IMR-90 (cell line): ENCODE measurements at regions not wholly inside any gene's neighbourhood (a gene's known extent, or its start where the extent isn't known, plus 50 kb on each side); places are given as distances from the start of the nearest gene placed in this dataset.

Experiments used
- ATAC-seq: fragments of 200-7000 bp; cut with Tn5 transposase; 2 replicates; pipeline ENCODE4 v1.9.1; 2020; ENCODE audit warnings: low read depth, mild to moderate bottlenecking, moderate library complexity
- BruUV-seq: library from RNA; stranded (reverse); fragments of 400-500 nt; replicated peaks from 2 replicates; lab custom pipeline; 2021; lab: Mats Ljungman, UMichigan
- CTCF ChIA-PET: fragments of 300-600 bp; formaldehyde crosslinking; extraction: SDS; loops from one replicate; lab custom pipeline; 2021; ENCODE audit warnings: antibody characterized with exemption; lab: Yijun Ruan, JAX
- POLR2A ChIA-PET: fragments of 300-600 bp; sonication (Branson Sonifier 250); formaldehyde crosslinking; loops from one replicate; lab custom pipeline; 2022; ENCODE audit warnings: antibody characterized with exemption; ENCODE audit not compliant: unreplicated experiment; lab: Charles Lee
- DNase-seq: peaks from one replicate; pipeline ENCODE4 v3.0.0; 2013
- H2AFZ ChIP-seq: replicated peaks from 2 replicates; pipeline ENCODE3; 2013; ENCODE audit warnings: low read length, mild to moderate bottlenecking; ENCODE audit not compliant: poor library complexity
- H2AK5ac ChIP-seq: 2 replicates; pipeline ENCODE4 v1.6.1; 2013; ENCODE audit warnings: low read depth, low read length, inconsistent platforms
- H2AK9ac ChIP-seq: replicated peaks from 2 replicates; pipeline ENCODE3; 2013; ENCODE audit warnings: mild to moderate bottlenecking, low read depth, low read length, moderate library complexity; ENCODE audit not compliant: poor library complexity
- H2BK120ac ChIP-seq: 2 replicates; pipeline ENCODE4 v1.6.1; 2013; ENCODE audit warnings: low read depth, low read length, inconsistent platforms
- H2BK15ac ChIP-seq: 3 replicates; pipeline ENCODE4 v1.6.1; 2013; ENCODE audit warnings: low read depth, low read length, inconsistent platforms
- H2BK20ac ChIP-seq: 2 replicates; pipeline ENCODE4 v1.6.1; 2013; ENCODE audit warnings: low read depth, mild to moderate bottlenecking, inconsistent platforms, low read length, moderate library complexity
- H2BK5ac ChIP-seq: 2 replicates; pipeline ENCODE4 v1.6.1; 2013; ENCODE audit warnings: mild to moderate bottlenecking, low read depth, low read length, inconsistent platforms; ENCODE audit not compliant: poor library complexity, severe bottlenecking
- H3K14ac ChIP-seq: replicated peaks from 2 replicates; pipeline ENCODE4 v1.6.1; 2013; ENCODE audit warnings: low read depth, low read length, inconsistent platforms
- H3K18ac ChIP-seq: 2 replicates; pipeline ENCODE4 v1.6.1; 2013; ENCODE audit warnings: low read depth, low read length, control low read depth
- H3K23ac ChIP-seq: 2 replicates; pipeline ENCODE4 v1.6.1; 2013; ENCODE audit warnings: low read depth, low read length, inconsistent platforms
- H3K27ac ChIP-seq: 2 replicates; pipeline ENCODE4 v1.5.1; 2013; ENCODE audit warnings: mild to moderate bottlenecking, control low read depth, low read length; ENCODE audit not compliant: insufficient read depth
- H3K27me3 ChIP-seq: 2 replicates; pipeline ENCODE4 v1.6.1; 2013; ENCODE audit warnings: low read length; ENCODE audit not compliant: control insufficient read depth, insufficient read depth
- H3K36me3 ChIP-seq: 2 replicates; pipeline ENCODE4 v1.6.1; 2013; ENCODE audit warnings: low read length, mixed read lengths; ENCODE audit not compliant: control insufficient read depth, insufficient read depth
- H3K4ac ChIP-seq: 2 replicates; pipeline ENCODE4 v1.6.1; 2013; ENCODE audit warnings: low read depth, low read length, inconsistent platforms
- H3K4me1 ChIP-seq: 2 replicates; pipeline ENCODE4 v1.6.1; 2013; ENCODE audit warnings: low read length, mixed read lengths; ENCODE audit not compliant: control insufficient read depth, insufficient read depth
- H3K4me2 ChIP-seq: 2 replicates; pipeline ENCODE4 v1.6.1; 2013; ENCODE audit warnings: low read depth, mild to moderate bottlenecking, control low read depth, low read length, moderate library complexity
- H3K4me3 ChIP-seq: 2 replicates; pipeline ENCODE4 v1.5.1; 2013; ENCODE audit warnings: low read depth, mild to moderate bottlenecking, control low read depth, low read length, moderate library complexity; ENCODE audit not compliant: insufficient read depth
- H3K56ac ChIP-seq: 2 replicates; pipeline ENCODE4 v1.6.1; 2013; ENCODE audit warnings: low read length, inconsistent platforms; ENCODE audit not compliant: insufficient read depth; ENCODE audit errors: extremely low read depth
- H3K79me1 ChIP-seq, 2 experiments: 2 replicates each; pipeline ENCODE4 v1.6.1; 2013; ENCODE audit warnings: low read length in 2 of 2, inconsistent platforms in 1 of 2, low read depth in 1 of 2
- H3K9ac ChIP-seq: 2 replicates; pipeline ENCODE4 v1.6.1; 2013; ENCODE audit warnings: low read depth, low read length, control low read depth
- H3K9me1 ChIP-seq: 2 replicates; pipeline ENCODE4 v1.6.1; 2013; ENCODE audit warnings: low read length, inconsistent platforms; ENCODE audit not compliant: insufficient read depth
- H3K9me3 ChIP-seq: 2 replicates; pipeline ENCODE4 v1.6.1; 2013; ENCODE audit warnings: low read length; ENCODE audit not compliant: control insufficient read depth, insufficient read depth
- H4K20me1 ChIP-seq: 2 replicates; pipeline ENCODE4 v1.6.1; 2013; ENCODE audit warnings: low read length, inconsistent platforms; ENCODE audit not compliant: insufficient read depth
- H4K5ac ChIP-seq: 2 replicates; pipeline ENCODE4 v1.6.1; 2013; ENCODE audit warnings: mild to moderate bottlenecking, low read depth, low read length, control low read depth
- H4K8ac ChIP-seq, 2 experiments: 2 replicates each; pipeline ENCODE4 v1.6.1; 2013; ENCODE audit warnings: low read depth in 2 of 2, low read length in 2 of 2, control low read depth in 1 of 2, inconsistent platforms in 1 of 2
- H4K91ac ChIP-seq: 2 replicates; pipeline ENCODE4 v1.6.1; 2013; ENCODE audit warnings: low read depth, low read length, inconsistent platforms; ENCODE audit not compliant: insufficient read depth
- BHLHE40 ChIP-seq: fragments of 150-350 bp; IDR thresholded peaks from 2 replicates; pipeline ENCODE4 v1.6.1; 2016; ENCODE audit warnings: mild to moderate bottlenecking, low read depth, low read length
- CEBPB ChIP-seq: IDR thresholded peaks from 2 replicates; pipeline ENCODE4 v1.6.1; 2012; ENCODE audit warnings: low read depth, low read length, improper control_type of control experiment
- CHD1 ChIP-seq: IDR thresholded peaks from 2 replicates; pipeline ENCODE4 v1.6.1; 2012; ENCODE audit warnings: low read depth, low read length, improper control_type of control experiment
- ELK1 ChIP-seq: fragments of 150-350 bp; IDR thresholded peaks from 2 replicates; pipeline ENCODE4 v1.6.1; 2016; ENCODE audit warnings: low read depth, mild to moderate bottlenecking, low read length, moderate library complexity, borderline replicate concordance
- FOS ChIP-seq: fragments of 150-350 bp; IDR thresholded peaks from 2 replicates; pipeline ENCODE4 v1.6.1; 2016; ENCODE audit warnings: low read depth, low read length
- MAFK ChIP-seq: IDR thresholded peaks from 2 replicates; pipeline ENCODE4 v1.6.1; 2012; ENCODE audit warnings: low read depth, low read length, improper control_type of control experiment
- MAZ ChIP-seq: IDR thresholded peaks from 2 replicates; pipeline ENCODE4 v1.6.1; 2012; ENCODE audit warnings: low read depth, mild to moderate bottlenecking, low read length, improper control_type of control experiment, moderate library complexity, borderline replicate concordance
- MXI1 ChIP-seq: IDR thresholded peaks from 2 replicates; pipeline ENCODE4 v1.6.1; 2012; ENCODE audit warnings: low read depth, mild to moderate bottlenecking, low read length, moderate library complexity, borderline replicate concordance
- POLR2A ChIP-seq: IDR thresholded peaks from 2 replicates; pipeline ENCODE4 v1.6.1; 2012; ENCODE audit warnings: mild to moderate bottlenecking, low read depth, low read length
- RAD21 ChIP-seq: IDR thresholded peaks from 2 replicates; pipeline ENCODE4 v1.6.1; 2012; ENCODE audit warnings: low read length, improper control_type of control experiment
- RCOR1 ChIP-seq: IDR thresholded peaks from 2 replicates; pipeline ENCODE4 v1.6.1; 2012; ENCODE audit warnings: mild to moderate bottlenecking, low read length, improper control_type of control experiment; ENCODE audit not compliant: insufficient replicate concordance
- RFX5 ChIP-seq: IDR thresholded peaks from 2 replicates; pipeline ENCODE4 v1.8.0; 2012; ENCODE audit warnings: low read depth, mild to moderate bottlenecking, low read length, moderate library complexity
- SMC3 ChIP-seq: fragments of 150-350 bp; IDR thresholded peaks from 2 replicates; pipeline ENCODE4 v1.6.1; 2016; ENCODE audit warnings: low read depth, mild to moderate bottlenecking, antibody characterized with exemption, low read length, moderate library complexity
- USF2 ChIP-seq: fragments of 150-350 bp; IDR thresholded peaks from 2 replicates; pipeline ENCODE4 v1.6.1; 2017; ENCODE audit warnings: mild to moderate bottlenecking, antibody characterized with exemption, low read length, low read depth
- WGBS, 2 experiments: methylation state at CpG; one replicate each; pipeline versions ENCODE4 v1.1.5 to v1.1.7; 2013; ENCODE audit warnings: missing lambda C conversion rate in 2 of 2; ENCODE audit not compliant: insufficient read length in 1 of 2; ENCODE audit errors: extremely low coverage in 2 of 2; 5-methylcytosine and 5-hydroxymethylcytosine counted together
- dilution Hi-C: fragments of 300-500 bp; cut with HindIII; formaldehyde crosslinking; loops from one replicate; pipeline ENCODE4 v1.14.3; 2018; ENCODE audit warnings: low sequenced_read_pairs; ENCODE audit not compliant: unreplicated experiment
- in situ Hi-C: fragments of 300-500 bp; cut with MboI; formaldehyde crosslinking; loops from 3 replicates; pipeline ENCODE4 v1.14.3; 2019; ENCODE audit warnings: low sequenced_read_pairs, inconsistent platforms, mixed read lengths
- intact Hi-C: fragments of 100-400 bp; cut with micrococcal nuclease; formaldehyde crosslinking; loops from 2 replicates; pipeline ENCODE4 v1.10.0; 2022

- in situ Hi-C loops: no loop called here
- no peak overlapping the region for H3K23ac ChIP-seq
- dilution Hi-C loops: no loop called here
- CTCF ChIA-PET: interaction anchor here (0.7 to 1.2 kb wide), 2 partner anchors 411 to 412 kb away, joined by 3 to 4 read pairs; no protein-coding TSS in a partner anchor
- no peak overlapping the region for H2AFZ ChIP-seq
- H2BK120ac ChIP-seq: no peak overlapping the region
- no peak overlapping the region for H2AK9ac ChIP-seq
- DNase-seq (no peak), ATAC-seq (no peak)
- no peak overlapping the region for H3K14ac ChIP-seq
- BruUV-seq: no TSS peak
- no peaks in the 10 kb centered on the region for H3K9me3 ChIP-seq
- no peak overlapping the region for H3K27ac ChIP-seq
- H3K4me1 ChIP-seq: no peaks in the 10 kb centered on the region
- no peak overlapping the region for H2BK5ac ChIP-seq
- H4K91ac ChIP-seq: no peak overlapping the region
- H2AK5ac ChIP-seq: no peak overlapping the region
- no peak overlapping the region for H2BK20ac ChIP-seq
- POLR2A ChIA-PET: no interaction called here
- WGBS, 2 experiments: no CpG with 5 or more reads among the region's 4 CpGs
- no peaks in the 10 kb centered on the region for H3K79me1 ChIP-seq
- no peak overlapping the region for H4K8ac ChIP-seq
- H3K4ac ChIP-seq: no peak overlapping the region
- no peaks in the 10 kb centered on the region for H3K27me3 ChIP-seq
- no peaks in the 10 kb centered on the region for H3K9me1 ChIP-seq
- no peak overlapping the region for H3K4me3 ChIP-seq
- H3K56ac ChIP-seq: no peak overlapping the region
- H3K36me3 ChIP-seq: no peaks in the 10 kb centered on the region
- no peak overlapping the region for H3K9ac ChIP-seq
- H4K20me1 ChIP-seq: no peaks in the 10 kb centered on the region
- intact Hi-C loops: no loop called here
- H3K4me2 ChIP-seq: no peak overlapping the region
- no peak overlapping the region for H2BK15ac ChIP-seq
- TF ChIP-seq ELK1: no peak
- no peak for TF ChIP-seq MXI1
- no peak for TF ChIP-seq FOS
- no peak for TF ChIP-seq CHD1
- no peak for TF ChIP-seq RAD21
- no peak for TF ChIP-seq BHLHE40
- TF ChIP-seq POLR2A: no peak
- no peak for TF ChIP-seq RCOR1
- no peak for TF ChIP-seq MAFK
- no peak for TF ChIP-seq MAZ
- no peak for TF ChIP-seq SMC3
- no peak for TF ChIP-seq CEBPB
- TF ChIP-seq RFX5: no peak
- no peak for TF ChIP-seq USF2
- no peak overlapping the region for H4K5ac ChIP-seq
- no peak overlapping the region for H3K18ac ChIP-seq
These were observed 391.0 kb upstream of the SLITRK5 start for GRCh38 chr13:87280139-87280538.
